ENCODE measurements at regions not wholly inside any gene's neighbourhood (a gene's known extent, or its start where the extent isn't known, plus 50 kb on each side); places are given as distances from the start of the nearest gene placed in this dataset.
"Not testable (repeated sequence)": the region's sequence is repeated elsewhere in the genome, so short reads cannot be mapped to it uniquely, and the experiment has no call there.

GRCh38 chr3:153552887-153553604, 391.0 kb downstream of the RAP2B start:
- Histone ChIP-seq H3K4me3 (no peak overlapping the region), H3K4me1 (no peaks in the 10 kb centered on the region), H3K27ac (no peak overlapping the region), H3K27me3 (no peaks in the 10 kb centered on the region), H3K9ac (ENCODE audit: low read depth in 2 of 2, low read length in 2 of 2) (no peak overlapping the region), H3K9me3 (no peaks in the 10 kb centered on the region), H3K36me3 (no peaks in the 10 kb centered on the region)
- intact Hi-C loops (cut with DNase I): no loop called here
- DNase-seq: no peak
- TF ChIP-seq CTCF (IDR thresholded peaks at IDR 0.05): no peak

GRCh38 chr3:153553605-153553945, 391.5 kb downstream of the RAP2B start:
- TF ChIP-seq CTCF (IDR thresholded peaks at IDR 0.05): no peak
- intact Hi-C loops (cut with DNase I): no loop called here
- no peaks in the 10 kb centered on the region for H3K4me1 ChIP-seq
- no peaks in the 10 kb centered on the region for H3K27me3 ChIP-seq
- no peak overlapping the region for H3K9ac ChIP-seq (ENCODE audit: low read depth in 2 of 2, low read length in 2 of 2)
- no peak for DNase-seq
- H3K4me3 ChIP-seq: no peak overlapping the region
- no peaks in the 10 kb centered on the region for H3K36me3 ChIP-seq
- H3K27ac ChIP-seq: no peak overlapping the region
- H3K9me3 ChIP-seq: no peaks in the 10 kb centered on the region

- no peak for TF ChIP-seq CTCF (IDR thresholded peaks at IDR 0.05)
- no peak overlapping the region for H3K27ac ChIP-seq
- DNase-seq: no peak
- no peak overlapping the region for H3K4me3 ChIP-seq
- no peaks in the 10 kb centered on the region for H3K36me3 ChIP-seq
- no peaks in the 10 kb centered on the region for H3K9me3 ChIP-seq
- intact Hi-C loops (cut with DNase I): no loop called here
- H3K9ac ChIP-seq (ENCODE audit: low read depth in 2 of 2, low read length in 2 of 2): no peak overlapping the region
- no peaks in the 10 kb centered on the region for H3K4me1 ChIP-seq
- no peaks in the 10 kb centered on the region for H3K27me3 ChIP-seq
Measured at GRCh38 chr3:153555919-153556318, 393.9 kb downstream of the RAP2B start.

- H3K36me3 ChIP-seq; H3K27me3 ChIP-seq; H3K27ac ChIP-seq; intact Hi-C loops (cut with DNase I); H3K4me3 ChIP-seq; H3K9ac ChIP-seq (ENCODE audit: low read depth in 2 of 2, low read length in 2 of 2); DNase-seq; H3K4me1 ChIP-seq; H3K9me3 ChIP-seq: not testable (repeated sequence)
Measured at GRCh38 chr3:153559366-153559765, 397.3 kb downstream of the RAP2B start.

GRCh38 chr3:153567011-153567410, 405.0 kb downstream of the RAP2B start:
- no peaks in the 10 kb centered on the region for H3K27me3 ChIP-seq
- no peak overlapping the region for H3K9ac ChIP-seq (ENCODE audit: low read depth in 2 of 2, low read length in 2 of 2)
- intact Hi-C loops (cut with DNase I): no loop called here
- H3K4me3 ChIP-seq: no peak overlapping the region
- no peaks in the 10 kb centered on the region for H3K4me1 ChIP-seq
- H3K9me3 ChIP-seq: no peaks in the 10 kb centered on the region
- H3K36me3 ChIP-seq: no peaks in the 10 kb centered on the region
- DNase-seq: no peak
- H3K27ac ChIP-seq: no peak overlapping the region
- no peak for TF ChIP-seq CTCF (IDR thresholded peaks at IDR 0.05)

- Histone ChIP-seq H3K36me3 (no peaks in the 10 kb centered on the region), H3K27me3 (no peaks in the 10 kb centered on the region), H3K4me3 (no peak overlapping the region), H3K9ac (ENCODE audit: low read depth in 2 of 2, low read length in 2 of 2) (no peak overlapping the region), H3K4me1 (no peaks in the 10 kb centered on the region), H3K27ac (no peak overlapping the region), H3K9me3 (no peaks in the 10 kb centered on the region)
- intact Hi-C loops (cut with DNase I): no loop called here
- no peak for DNase-seq
- TF ChIP-seq CTCF (IDR thresholded peaks at IDR 0.05): no peak
Measured at GRCh38 chr3:153567556-153567955, 405.5 kb downstream of the RAP2B start.

GRCh38 chr3:153570481-153570880, 408.5 kb downstream of the RAP2B start:
- H3K4me3 ChIP-seq; DNase-seq; H3K36me3 ChIP-seq; H3K9ac ChIP-seq (ENCODE audit: low read depth in 2 of 2, low read length in 2 of 2); H3K4me1 ChIP-seq; intact Hi-C loops (cut with DNase I); H3K9me3 ChIP-seq; H3K27me3 ChIP-seq; H3K27ac ChIP-seq: not testable (repeated sequence)

Measured in colonic mucosa (tissue), 4 donors.